Caco-2 (cell line): ENCODE measurements at regions not wholly inside any gene's neighbourhood (a gene's known extent, or its start where the extent isn't known, plus 50 kb on each side); places are given as distances from the start of the nearest gene placed in this dataset.
"Not testable (repeated sequence)": the region's sequence is repeated elsewhere in the genome, so short reads cannot be mapped to it uniquely, and the experiment has no call there.

Source experiments
- BruUV-seq: library from RNA; stranded (reverse); fragments of 400-500 nt; replicated peaks from 2 replicates; lab custom pipeline; 2021; lab: Mats Ljungman, UMichigan
- CTCF ChIA-PET: fragments of 300-600 bp; sonication (Branson Sonifier 250); formaldehyde crosslinking; loops from one replicate; lab custom pipeline; 2022; ENCODE audit warnings: antibody characterized with exemption; lab: Charles Lee
- POLR2A ChIA-PET: fragments of 300-600 bp; sonication (Branson Sonifier 250); formaldehyde crosslinking; loops from one replicate; lab custom pipeline; 2022; ENCODE audit warnings: antibody characterized with exemption; lab: Charles Lee
- DNase-seq, 2 experiments: peaks; one replicate each; pipeline versions ENCODE4 v3.0.0 to v3.0.0-alpha.2; 2020 to 2022
- H3K27me3 ChIP-seq: replicated peaks from 2 replicates; pipeline ENCODE4 v1.6.0; 2011; ENCODE audit warnings: low read length; ENCODE audit not compliant: control insufficient read depth, insufficient read depth
- H3K36me3 ChIP-seq: 2 replicates; pipeline ENCODE4 v1.5.1; 2011; ENCODE audit warnings: low read length; ENCODE audit not compliant: control insufficient read depth, insufficient read depth
- H3K4me1 ChIP-seq: fragments of 250-450 bp; sonication (Bioruptor Pico); 2 replicates; pipeline ENCODE4 v1.5.1; 2020; ENCODE audit warnings: mild to moderate bottlenecking
- H3K4me3 ChIP-seq: 2 replicates; pipeline ENCODE4 v1.5.1; 2011; ENCODE audit warnings: low read depth, mild to moderate bottlenecking, control low read depth, low read length
- H3K9me3 ChIP-seq: fragments of 250-450 bp; sonication (Bioruptor Pico); 2 replicates; pipeline ENCODE4 v1.5.1; 2020; ENCODE audit warnings: mild to moderate bottlenecking, moderate library complexity
- H3K27ac Mint-ChIP-seq: one replicate; pipeline ENCODE4 v1.8.0; 2022; ENCODE audit warnings: mixed read lengths; ENCODE audit not compliant: unreplicated experiment
- H3K27me3 Mint-ChIP-seq: one replicate; pipeline ENCODE4 v1.8.0; 2022; ENCODE audit warnings: mixed read lengths; ENCODE audit not compliant: insufficient read depth, unreplicated experiment
- H3K36me3 Mint-ChIP-seq: one replicate; pipeline ENCODE4 v1.8.0; 2022; ENCODE audit warnings: mild to moderate bottlenecking, mixed read lengths; ENCODE audit not compliant: insufficient read depth, unreplicated experiment
- H3K4me1 Mint-ChIP-seq: one replicate; pipeline ENCODE4 v1.8.0; 2022; ENCODE audit warnings: low read depth, mixed read lengths; ENCODE audit not compliant: unreplicated experiment
- H3K4me3 Mint-ChIP-seq: one replicate; pipeline ENCODE4 v1.8.0; 2022; ENCODE audit warnings: mild to moderate bottlenecking, moderate library complexity, mixed read lengths; ENCODE audit not compliant: unreplicated experiment
- H3K9me3 Mint-ChIP-seq: one replicate; pipeline ENCODE4 v1.8.0; 2022; ENCODE audit warnings: mixed read lengths; ENCODE audit not compliant: unreplicated experiment
- intact Hi-C: fragments of 100-400 bp; cut with micrococcal nuclease; formaldehyde crosslinking; loops from one replicate; pipeline ENCODE4 v1.10.0; 2022; ENCODE audit not compliant: unreplicated experiment
- TF ChIP-seq, protein P1 (sequence below), 2 experiments: fragments of 200-600 bp in 1 of 2; IDR thresholded peaks; 1 replicate in 1 of 2; 2 replicates in 1 of 2; pipeline versions ENCODE4 v1.5.1 to v1.8.0; 2011 to 2022; ENCODE audit warnings: antibody characterized with exemption in 1 of 2, control low read depth in 1 of 2, inconsistent platforms in 1 of 2, low read depth in 1 of 2, low read length in 1 of 2, mild to moderate bottlenecking in 1 of 2, moderate library complexity in 1 of 2; ENCODE audit not compliant: insufficient read depth in 1 of 2, severe bottlenecking in 1 of 2, unreplicated experiment in 1 of 2

DNA sequence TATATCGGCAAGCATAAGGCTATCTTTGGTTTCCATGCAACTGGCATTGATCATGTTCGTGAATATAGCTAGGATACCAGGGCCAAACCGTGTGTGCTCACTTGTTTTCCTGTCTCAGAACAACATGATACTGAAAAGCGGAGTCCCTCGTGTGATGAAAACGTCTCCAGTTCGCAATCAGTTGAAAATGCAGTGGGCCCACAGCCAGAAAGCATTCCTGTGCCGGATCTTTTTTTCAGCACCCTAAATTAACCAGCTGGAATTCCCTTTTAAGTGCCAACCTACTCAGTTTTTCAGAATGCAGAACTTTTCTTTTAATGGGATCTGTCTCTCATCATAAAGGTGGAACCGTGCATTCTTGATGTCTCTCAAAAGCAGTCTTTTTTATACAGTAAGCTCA lies 130.8 kb upstream of the FRG1 start:
- TF ChIP-seq, protein P1, sequence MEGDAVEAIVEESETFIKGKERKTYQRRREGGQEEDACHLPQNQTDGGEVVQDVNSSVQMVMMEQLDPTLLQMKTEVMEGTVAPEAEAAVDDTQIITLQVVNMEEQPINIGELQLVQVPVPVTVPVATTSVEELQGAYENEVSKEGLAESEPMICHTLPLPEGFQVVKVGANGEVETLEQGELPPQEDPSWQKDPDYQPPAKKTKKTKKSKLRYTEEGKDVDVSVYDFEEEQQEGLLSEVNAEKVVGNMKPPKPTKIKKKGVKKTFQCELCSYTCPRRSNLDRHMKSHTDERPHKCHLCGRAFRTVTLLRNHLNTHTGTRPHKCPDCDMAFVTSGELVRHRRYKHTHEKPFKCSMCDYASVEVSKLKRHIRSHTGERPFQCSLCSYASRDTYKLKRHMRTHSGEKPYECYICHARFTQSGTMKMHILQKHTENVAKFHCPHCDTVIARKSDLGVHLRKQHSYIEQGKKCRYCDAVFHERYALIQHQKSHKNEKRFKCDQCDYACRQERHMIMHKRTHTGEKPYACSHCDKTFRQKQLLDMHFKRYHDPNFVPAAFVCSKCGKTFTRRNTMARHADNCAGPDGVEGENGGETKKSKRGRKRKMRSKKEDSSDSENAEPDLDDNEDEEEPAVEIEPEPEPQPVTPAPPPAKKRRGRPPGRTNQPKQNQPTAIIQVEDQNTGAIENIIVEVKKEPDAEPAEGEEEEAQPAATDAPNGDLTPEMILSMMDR (IDR thresholded peaks at IDR 0.05; ENCODE audit: insufficient read depth in 1 of 2, low read depth in 1 of 2, low read length in 1 of 2, severe bottlenecking in 1 of 2, unreplicated experiment in 1 of 2): no peak
- Histone ChIP-seq H3K9me3 (peaks cover 24% of the 10 kb centered on the region), H3K27me3 (no peaks in the 10 kb centered on the region), H3K4me3 (peak overlapping the region; percentile 41), H3K36me3 (no peaks in the 10 kb centered on the region), H3K4me1 (0 out of 2 replicates have a peak, but pooled peaks cover 7% of the 10 kb centered on the region)
- Mint-ChIP-seq H3K27me3 (no peaks in the 10 kb centered on the region), H3K27ac (peak overlapping the region; percentile 48), H3K4me1 (no peaks in the 10 kb centered on the region), H3K36me3 (peaks cover 14% of the 10 kb centered on the region), H3K4me3 (peak overlapping the region; percentile 69), H3K9me3 (peaks cover 31% of the 10 kb centered on the region)
- no peak for DNase-seq
- ChIA-PET POLR2A (no interaction called here), CTCF (no interaction called here)
- intact Hi-C loops: no loop called here
- TSS peak; percentile 75 for BruUV-seq

DNA sequence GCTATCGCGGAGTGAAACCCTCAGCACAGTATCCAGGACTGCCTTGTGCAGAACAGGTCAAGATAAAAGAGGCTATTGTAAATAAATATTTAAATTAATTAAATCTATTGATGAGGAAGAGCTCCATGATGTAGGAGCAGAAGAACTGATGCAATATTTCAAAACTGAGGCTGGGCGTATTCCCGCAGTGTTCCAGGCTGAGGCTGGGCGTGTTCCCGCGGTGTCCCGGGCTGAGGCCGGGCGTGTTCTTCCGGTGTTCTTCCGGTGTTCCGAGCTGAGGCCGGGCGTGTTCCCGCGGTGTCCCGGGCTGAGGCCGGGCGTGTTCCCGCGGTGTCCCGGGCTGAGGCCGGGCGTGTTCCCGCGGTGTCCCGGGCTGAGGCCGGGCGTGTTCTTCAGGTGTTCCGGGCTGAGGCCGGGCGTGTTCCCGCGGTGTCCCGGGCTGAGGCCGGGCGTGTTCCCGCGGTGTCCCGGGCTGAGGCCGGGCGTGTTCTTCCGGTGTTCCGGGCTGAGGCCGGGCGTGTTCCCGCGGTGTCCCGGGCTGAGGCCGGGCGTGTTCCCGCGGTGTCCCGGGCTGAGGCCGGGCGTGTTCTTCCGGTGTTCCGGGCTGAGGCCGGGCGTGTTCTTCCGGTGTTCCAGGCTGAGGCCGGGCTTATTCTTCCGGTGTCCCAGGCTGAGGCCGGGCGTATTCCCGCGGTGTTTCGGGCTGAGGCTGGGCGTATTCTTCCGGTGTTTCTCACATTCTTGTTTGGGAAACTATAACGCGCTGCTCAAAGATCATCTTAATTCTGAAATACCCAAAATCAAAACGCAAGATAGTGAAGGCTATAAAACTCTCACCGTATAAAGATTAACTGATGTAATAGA lies 130.1 kb upstream of the FRG1 start:
- Mint-ChIP-seq H3K36me3 (peaks cover 14% of the 10 kb centered on the region), H3K27ac (peak overlapping the region; percentile 57), H3K4me3 (peak overlapping the region; percentile 78), H3K9me3 (peaks cover 31% of the 10 kb centered on the region)
- peaks cover 24% of the 10 kb centered on the region for H3K9me3 ChIP-seq
- POLR2A ChIA-PET, CTCF ChIA-PET, H3K36me3 ChIP-seq, H3K4me1 ChIP-seq, H3K4me1 Mint-ChIP-seq, H3K27me3 ChIP-seq, intact Hi-C loops, H3K27me3 Mint-ChIP-seq: not testable (repeated sequence)
- peak; percentile 72 to 79 for DNase-seq
- TSS peak; percentile 95 for BruUV-seq
- H3K4me3 ChIP-seq: peak overlapping the region; percentile 41

DNA sequence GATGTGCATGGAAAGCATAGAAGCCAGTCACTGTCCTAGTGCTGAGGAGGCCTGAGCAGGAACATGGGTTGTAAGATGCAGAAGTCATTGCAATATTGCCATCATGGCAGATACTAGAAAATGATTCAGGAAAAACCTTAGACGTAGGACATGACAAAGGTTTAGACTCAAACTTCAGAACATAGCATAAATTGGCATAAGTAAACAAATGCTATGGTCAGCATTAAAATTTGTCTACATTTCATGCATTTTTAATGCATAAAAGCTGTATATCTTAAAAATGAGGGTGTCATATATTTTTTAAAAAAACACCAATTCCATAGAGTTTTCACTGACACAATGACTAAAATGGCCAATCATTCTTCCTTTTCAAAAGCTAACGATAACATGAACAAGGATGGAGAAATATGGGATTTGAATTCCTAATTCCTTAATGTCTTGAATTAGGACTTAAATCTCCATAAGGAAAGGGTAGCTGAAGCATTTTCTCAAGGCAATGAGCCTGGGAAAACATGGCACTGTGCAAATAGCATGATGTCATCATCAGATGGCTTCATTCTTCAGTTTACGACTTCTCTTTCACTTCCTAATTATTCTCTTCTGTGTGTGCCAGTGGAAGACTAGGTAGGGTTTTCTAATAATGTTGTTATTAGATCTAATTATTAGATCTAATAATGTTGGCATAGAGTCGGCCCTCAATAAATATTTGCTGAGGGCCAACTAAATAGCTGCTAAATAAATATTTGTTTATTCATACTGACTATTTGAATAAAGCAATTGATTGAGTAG lies 125.1 kb upstream of the FRG1 start:
- BruUV-seq: no TSS peak
- CTCF ChIA-PET: no interaction called here
- H3K9me3 Mint-ChIP-seq: peaks cover 15% of the 10 kb centered on the region

More for the DNA sequence above, 125.1 kb upstream of the FRG1 start:
- no peaks in the 10 kb centered on the region for H3K36me3 ChIP-seq
- POLR2A ChIA-PET: no interaction called here
- no peak for DNase-seq
- no peaks in the 10 kb centered on the region for H3K27me3 Mint-ChIP-seq
- H3K9me3 ChIP-seq: peaks cover 13% of the 10 kb centered on the region
- H3K27ac Mint-ChIP-seq: no peak overlapping the region
- TF ChIP-seq, protein P1 (IDR thresholded peaks at IDR 0.05; ENCODE audit: insufficient read depth in 1 of 2, low read depth in 1 of 2, low read length in 1 of 2, severe bottlenecking in 1 of 2, unreplicated experiment in 1 of 2): no peak
- H3K27me3 ChIP-seq: no peaks in the 10 kb centered on the region
- H3K4me3 Mint-ChIP-seq: no peak overlapping the region
- H3K4me1 Mint-ChIP-seq: no peaks in the 10 kb centered on the region
- H3K4me3 ChIP-seq: no peak overlapping the region
- intact Hi-C loops: no loop called here
- H3K4me1 ChIP-seq: 0 out of 2 replicates have a peak, but pooled peaks cover 7% of the 10 kb centered on the region
- peaks cover 14% of the 10 kb centered on the region for H3K36me3 Mint-ChIP-seq
